Breast epithelium (tissue), 4 donors: ENCODE measurements at regions not wholly inside any gene's neighbourhood (a gene's known extent, or its start where the extent isn't known, plus 50 kb on each side); places are given as distances from the start of the nearest gene placed in this dataset.

Source experiments
- DNase-seq, 2 donors: peaks; one replicate each; pipeline ENCODE4 v3.0.0-alpha.2; 2019; ENCODE audit warnings: low spot score in 2 of 2
- H3K27ac ChIP-seq, 2 donors: fragments of 200-600 bp; sonication (generic) in 1 of 2; one replicate each; pipeline ENCODE4 v1.5.1; 2016 to 2019; ENCODE audit warnings: mild to moderate bottlenecking in 1 of 2
- H3K27me3 ChIP-seq, 2 donors: fragments of 200-600 bp; sonication (generic) in 1 of 2; one replicate each; pipeline versions ENCODE4 v1.5.1 to v1.6.0; 2017 to 2019; ENCODE audit warnings: control low read depth in 1 of 2, mild to moderate bottlenecking in 1 of 2
- H3K36me3 ChIP-seq: fragments of 200-600 bp; one replicate; pipeline ENCODE4 v1.5.1; 2019
- H3K4me1 ChIP-seq, 2 donors: fragments of 200-600 bp; sonication (generic); one replicate each; pipeline ENCODE4 v1.5.1; 2016 to 2019; ENCODE audit warnings: control low read depth in 1 of 2
- H3K4me3 ChIP-seq, 3 donors: fragments of 200-600 bp; sonication (generic); 1 replicate in 2 of 3; 2 replicates in 1 of 3; pipeline ENCODE4 v1.5.1; 2016 to 2019; ENCODE audit warnings: mild to moderate bottlenecking in 3 of 3, moderate library complexity in 2 of 3
- H3K9me3 ChIP-seq, 2 donors: fragments of 200-600 bp; sonication (generic) in 1 of 2; one replicate each; pipeline ENCODE4 v1.5.1; 2016 to 2019; ENCODE audit warnings: control low read depth in 1 of 2
- CTCF ChIP-seq, 3 donors: fragments of 450-650 bp; IDR thresholded peaks; one replicate each; pipeline ENCODE4 v1.5.1; 2016 to 2017; ENCODE audit warnings: antibody characterized with exemption in 3 of 3, mild to moderate bottlenecking in 3 of 3, moderate library complexity in 3 of 3
- POLR2A ChIP-seq: fragments of 450-650 bp; IDR thresholded peaks from one replicate; pipeline ENCODE4 v1.6.1; 2016; ENCODE audit warnings: antibody characterized with exemption, mild to moderate bottlenecking, moderate library complexity
- POLR2AphosphoS5 ChIP-seq, 3 donors: sonication (generic); formaldehyde crosslinking; IDR thresholded peaks; one replicate each; pipeline ENCODE4 v1.6.1; 2017; ENCODE audit warnings: antibody characterized with exemption in 3 of 3
- intact Hi-C: fragments of 100-400 bp; cut with DNase I; formaldehyde crosslinking; loops from one replicate; pipeline ENCODE4 v1.15.1; 2023; ENCODE audit warnings: low total_unique reads

GRCh38 chr10:121282264-121282663 is 316.0 kb downstream of the FGFR2 start:
- intact Hi-C loops, result no loop called here
- TF ChIP-seq POLR2AphosphoS5 (IDR thresholded peaks at IDR 0.05) (no peak), POLR2A (no peak), CTCF (IDR thresholded peaks at IDR 0.05) (no peak)
- Histone ChIP-seq H3K4me3 (no peak overlapping the region), H3K4me1 (no peaks in the 10 kb centered on the region), H3K27ac (no peak overlapping the region), H3K27me3 (peaks cover 0 to 11% of the 10 kb centered on the region in 2 donors), H3K9me3 (no peaks in the 10 kb centered on the region), H3K36me3 (no peaks in the 10 kb centered on the region)
- no peak for DNase-seq

- Histone ChIP-seq H3K9me3 (no peaks in the 10 kb centered on the region), H3K36me3 (no peaks in the 10 kb centered on the region), H3K27me3 (peaks cover 0 to 15% of the 10 kb centered on the region in 2 donors), H3K27ac (no peak overlapping the region), H3K4me1 (no peaks in the 10 kb centered on the region), H3K4me3 (no peak overlapping the region)
- no peak for DNase-seq
- TF ChIP-seq POLR2A, result no peak
- TF ChIP-seq POLR2AphosphoS5 (IDR thresholded peaks at IDR 0.05), result no peak
- no peak for TF ChIP-seq CTCF (IDR thresholded peaks at IDR 0.05)
- intact Hi-C loops, result no loop called here
Observed at GRCh38 chr10:121282797-121283515, 315.3 kb downstream of the FGFR2 start.

GRCh38 chr10:121284936-121285335 is 313.3 kb downstream of the FGFR2 start:
- no peak overlapping the region for H3K4me3 ChIP-seq
- no peaks in the 10 kb centered on the region for H3K36me3 ChIP-seq
- TF ChIP-seq POLR2A, result no peak
- TF ChIP-seq CTCF (IDR thresholded peaks at IDR 0.05), result no peak
- TF ChIP-seq POLR2AphosphoS5 (IDR thresholded peaks at IDR 0.05), result no peak
- H3K27me3 ChIP-seq, result peaks cover 0 to 25% of the 10 kb centered on the region in 2 donors
- no peaks in the 10 kb centered on the region for H3K9me3 ChIP-seq
- H3K27ac ChIP-seq, result no peak overlapping the region
- no peaks in the 10 kb centered on the region for H3K4me1 ChIP-seq
- no peak for DNase-seq
- intact Hi-C loops, result no loop called here

GRCh38 chr10:121285406-121286196 is 312.6 kb downstream of the FGFR2 start:
- intact Hi-C loops, result no loop called here
- Histone ChIP-seq H3K27me3 (peaks cover 0 to 28% of the 10 kb centered on the region in 2 donors), H3K36me3 (no peaks in the 10 kb centered on the region), H3K27ac (no peak overlapping the region), H3K9me3 (no peaks in the 10 kb centered on the region), H3K4me3 (no peak overlapping the region), H3K4me1 (no peaks in the 10 kb centered on the region)
- no peak for TF ChIP-seq CTCF (IDR thresholded peaks at IDR 0.05)
- TF ChIP-seq POLR2AphosphoS5 (IDR thresholded peaks at IDR 0.05), result no peak
- no peak for TF ChIP-seq POLR2A
- DNase-seq, result no peak

GRCh38 chr10:121288011-121288410 is 310.2 kb downstream of the FGFR2 start:
- Histone ChIP-seq H3K4me1 (no peaks in the 10 kb centered on the region), H3K27me3 (peaks cover 0 to 47% of the 10 kb centered on the region in 2 donors), H3K36me3 (no peaks in the 10 kb centered on the region), H3K27ac (no peak overlapping the region), H3K9me3 (no peaks in the 10 kb centered on the region), H3K4me3 (no peak overlapping the region)
- TF ChIP-seq POLR2AphosphoS5 (IDR thresholded peaks at IDR 0.05) (no peak), CTCF (IDR thresholded peaks at IDR 0.05) (no peak), POLR2A (no peak)
- intact Hi-C loops, result no loop called here
- no peak for DNase-seq
